Skeletal muscle satellite cell (primary cell): ENCODE measurements at regions not wholly inside any gene's neighbourhood (a gene's known extent, or its start where the extent isn't known, plus 50 kb on each side); places are given as distances from the start of the nearest gene placed in this dataset.
"Not testable (repeated sequence)": the region's sequence is repeated elsewhere in the genome, so short reads cannot be mapped to it uniquely, and the experiment has no call there.

Source experiments
- H3K27me3 ChIP-seq: 2 replicates; pipeline ENCODE4 v1.7.0; 2013; ENCODE audit warnings: low read length; ENCODE audit not compliant: control insufficient read depth, insufficient read depth
- H3K36me3 ChIP-seq: 2 replicates; pipeline ENCODE4 v1.7.0; 2013; ENCODE audit warnings: mild to moderate bottlenecking, control low read depth, low read length; ENCODE audit not compliant: insufficient read depth
- H3K4me1 ChIP-seq: 2 replicates; pipeline ENCODE4 v1.7.0; 2013; ENCODE audit warnings: low read length; ENCODE audit not compliant: control insufficient read depth, insufficient read depth
- H3K4me2 ChIP-seq: 2 replicates; pipeline ENCODE4 v1.7.0; 2013; ENCODE audit warnings: mild to moderate bottlenecking, low read length
- H3K4me3 ChIP-seq: 2 replicates; pipeline ENCODE4 v1.7.0; 2013; ENCODE audit warnings: low read length
- H3K9ac ChIP-seq: 2 replicates; pipeline ENCODE4 v1.7.0; 2013; ENCODE audit warnings: mild to moderate bottlenecking, low read depth, low read length, moderate library complexity
- H3K9me3 ChIP-seq: replicated peaks from 2 replicates; pipeline ENCODE4 v1.7.0; 2013; ENCODE audit warnings: mild to moderate bottlenecking, control low read depth, low read length

DNA sequence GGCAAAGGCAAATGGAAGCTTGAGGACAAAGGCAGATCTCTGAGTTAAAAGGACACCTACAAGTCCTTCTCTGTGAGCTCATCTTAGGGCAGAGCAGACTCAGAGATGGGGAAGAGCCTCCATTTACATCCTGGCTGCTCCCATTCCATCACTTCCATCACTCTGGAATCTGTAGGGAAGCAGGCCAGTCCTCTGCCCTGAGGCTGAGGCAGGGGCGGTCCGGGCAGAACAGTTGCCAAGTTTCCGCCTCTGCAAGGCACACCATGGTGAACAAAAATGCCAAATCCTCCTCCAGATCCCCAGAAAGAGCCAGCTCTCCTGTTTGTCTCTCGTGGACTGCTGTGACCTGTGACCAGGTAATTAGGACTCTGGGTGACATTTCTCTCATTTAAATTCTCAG is 209.6 kb upstream of the SSTR4 start:
- H3K36me3 ChIP-seq = no peaks in the 10 kb centered on the region
- no peak overlapping the region for H3K4me3 ChIP-seq
- H3K4me2 ChIP-seq = no peak overlapping the region
- no peaks in the 10 kb centered on the region for H3K9me3 ChIP-seq
- H3K4me1 ChIP-seq = no peaks in the 10 kb centered on the region
- no peak overlapping the region for H3K9ac ChIP-seq
- H3K27me3 ChIP-seq = no peaks in the 10 kb centered on the region

DNA sequence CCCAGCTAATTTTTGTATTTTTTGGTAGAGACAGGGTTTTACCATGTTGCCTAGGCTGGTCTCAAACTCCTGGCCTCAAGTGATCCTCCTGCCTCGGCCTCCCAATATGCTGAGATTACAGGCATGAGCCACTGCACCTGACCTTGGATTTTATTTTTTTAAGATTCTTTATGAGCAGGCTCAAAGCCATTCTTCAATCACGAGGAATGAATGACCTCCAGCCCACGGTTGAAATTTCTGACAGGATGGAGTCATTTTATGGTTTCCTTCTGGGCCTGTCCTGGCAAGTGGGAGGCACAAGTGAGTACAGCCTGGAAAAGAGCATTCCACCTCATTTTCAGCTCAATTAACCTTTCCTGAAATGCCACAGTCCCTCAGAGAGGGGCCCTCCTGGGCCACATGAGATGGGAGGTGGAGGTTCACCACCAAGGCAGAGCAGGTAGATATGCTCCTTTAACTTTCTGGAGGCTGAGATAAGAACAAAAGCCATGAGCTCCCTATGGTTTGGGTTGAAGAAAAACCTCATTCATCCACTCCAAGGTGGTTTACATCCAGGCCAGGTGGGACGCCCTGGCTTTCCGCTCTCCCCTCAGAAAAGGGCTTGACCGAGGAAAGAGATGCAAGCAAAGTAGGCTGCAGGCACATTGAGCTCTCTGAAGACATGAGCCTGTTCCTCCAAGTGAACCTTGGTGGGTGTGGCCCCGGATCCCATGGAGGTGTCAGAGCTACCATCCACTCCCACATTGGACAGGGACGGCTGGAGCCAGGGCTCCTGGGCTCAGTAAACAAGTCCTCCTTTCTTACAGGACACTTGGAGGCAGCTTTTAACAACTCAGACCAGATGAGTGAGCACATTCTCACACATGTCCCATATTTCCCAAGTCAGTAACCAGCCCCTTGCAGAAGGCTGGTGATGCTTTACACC is 208.5 kb upstream of the SSTR4 start:
- Histone ChIP-seq H3K27me3 (no peaks in the 10 kb centered on the region), H3K36me3 (no peaks in the 10 kb centered on the region), H3K9me3 (no peaks in the 10 kb centered on the region), H3K4me1 (no peaks in the 10 kb centered on the region), H3K4me2 (no peak overlapping the region), H3K4me3 (no peak overlapping the region), H3K9ac (no peak overlapping the region)

DNA sequence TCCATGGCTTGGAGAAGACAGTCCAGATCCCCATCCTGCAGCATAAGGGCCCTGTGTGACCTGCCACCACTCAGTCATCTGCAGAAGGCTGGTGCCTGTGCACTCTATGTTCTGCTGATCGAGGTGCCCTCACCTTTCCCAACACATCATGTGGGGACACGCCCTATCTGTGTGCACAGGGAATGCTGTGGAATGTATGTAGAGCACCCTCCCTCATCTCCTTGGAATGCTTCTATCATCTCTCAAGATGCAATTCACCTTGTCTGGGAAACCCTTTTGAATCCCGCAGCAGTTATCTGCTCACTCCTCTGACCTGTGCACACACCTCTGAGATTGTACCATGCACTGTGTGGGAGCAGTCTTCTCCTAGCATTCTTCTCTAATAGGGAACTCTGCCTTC is 207.2 kb upstream of the SSTR4 start:
- Histone ChIP-seq H3K36me3 (no peaks in the 10 kb centered on the region), H3K9ac (no peak overlapping the region), H3K4me1 (no peaks in the 10 kb centered on the region), H3K27me3 (peaks cover 4% of the 10 kb centered on the region), H3K4me2 (no peak overlapping the region), H3K4me3 (no peak overlapping the region), H3K9me3 (no peaks in the 10 kb centered on the region)

DNA sequence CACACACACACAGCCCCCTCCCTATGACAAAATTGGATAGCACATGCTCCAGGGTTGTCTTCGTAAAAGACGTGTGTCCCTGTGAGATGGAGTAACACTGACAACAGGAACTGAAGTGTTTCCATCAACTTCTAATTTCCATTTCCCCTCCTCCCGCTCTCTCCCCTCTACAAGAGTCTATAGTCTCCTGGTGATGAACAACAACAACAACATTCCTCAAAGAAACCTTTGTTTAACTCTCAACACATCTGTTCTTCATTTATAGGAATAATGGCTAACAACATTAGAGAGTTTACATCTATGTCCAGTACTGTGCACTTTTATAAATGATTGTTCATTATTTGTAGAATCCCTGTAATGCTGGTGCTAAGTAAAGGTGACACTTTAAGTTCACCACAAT is 205.8 kb upstream of the SSTR4 start:
- Histone ChIP-seq H3K4me3 (no peak overlapping the region), H3K9ac (no peak overlapping the region), H3K36me3 (no peaks in the 10 kb centered on the region), H3K4me2 (no peak overlapping the region), H3K4me1 (no peaks in the 10 kb centered on the region), H3K27me3 (peaks cover 4% of the 10 kb centered on the region), H3K9me3 (no peaks in the 10 kb centered on the region)

DNA sequence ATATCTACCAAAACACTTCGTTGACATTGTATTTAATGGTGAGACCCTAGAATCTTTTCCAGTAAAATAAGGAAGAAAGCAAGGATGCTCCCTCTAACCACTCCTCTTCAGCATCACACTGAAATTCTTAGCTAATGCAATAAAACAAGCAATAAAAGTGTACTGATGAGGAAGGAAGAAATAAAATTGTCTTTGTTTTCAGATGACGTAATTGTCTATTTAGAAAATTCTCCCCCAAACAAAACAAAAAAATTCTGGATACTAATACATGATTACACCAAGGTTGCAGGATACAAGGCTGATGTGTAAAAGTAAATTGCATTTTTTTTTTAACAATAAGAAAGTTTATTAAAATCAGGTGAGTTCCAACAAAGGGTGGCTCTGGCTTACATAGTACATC is 205.0 kb upstream of the SSTR4 start:
- H3K4me3 ChIP-seq = no peak overlapping the region
- no peaks in the 10 kb centered on the region for H3K9me3 ChIP-seq
- H3K36me3 ChIP-seq = no peaks in the 10 kb centered on the region
- H3K4me1 ChIP-seq = no peaks in the 10 kb centered on the region
- no peak overlapping the region for H3K9ac ChIP-seq
- H3K4me2 ChIP-seq = no peak overlapping the region
- peaks cover 4% of the 10 kb centered on the region for H3K27me3 ChIP-seq

DNA sequence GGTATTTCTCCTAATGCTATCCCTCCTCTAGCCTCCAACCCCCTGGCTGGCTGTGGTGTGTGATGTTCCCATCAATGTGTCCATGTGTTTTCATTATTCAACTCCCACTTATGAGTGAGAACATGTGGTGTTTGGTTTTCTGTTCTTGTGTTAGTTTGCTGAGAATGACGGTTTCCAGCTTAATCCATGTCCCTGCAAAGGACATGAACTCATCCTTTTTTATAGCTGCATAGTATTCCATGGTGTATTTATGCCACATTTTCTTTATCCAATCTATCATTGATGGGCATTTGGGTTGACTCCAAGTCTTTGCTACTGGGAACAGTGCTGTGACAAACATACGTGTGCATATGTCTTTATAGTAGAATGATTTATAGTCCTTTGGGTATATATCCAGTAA is 204.4 kb upstream of the SSTR4 start:
- H3K4me2 ChIP-seq, H3K4me3 ChIP-seq, H3K9me3 ChIP-seq, H3K9ac ChIP-seq, H3K36me3 ChIP-seq, H3K27me3 ChIP-seq, H3K4me1 ChIP-seq: not testable (repeated sequence)

DNA sequence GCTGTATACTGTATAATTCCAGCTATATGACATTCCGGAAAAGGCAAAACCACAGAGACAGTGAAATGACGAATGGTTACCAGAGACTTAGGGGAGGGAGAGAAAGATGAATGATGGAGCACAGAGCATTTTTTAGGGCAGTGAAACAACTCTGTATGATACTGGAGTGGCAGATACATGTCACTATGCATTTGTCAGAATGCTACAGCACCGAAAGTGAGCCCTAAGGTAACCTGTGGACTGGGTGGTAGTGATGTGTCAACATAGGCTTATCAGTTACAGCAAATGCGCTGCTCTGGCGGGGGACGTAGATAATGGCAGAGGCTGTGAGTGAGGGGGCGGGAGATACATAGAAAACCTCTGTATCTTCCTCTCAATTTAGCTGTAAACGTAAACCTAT is 201.3 kb upstream of the SSTR4 start:
- no peak overlapping the region for H3K4me3 ChIP-seq
- no peak overlapping the region for H3K4me2 ChIP-seq
- H3K4me1 ChIP-seq = no peaks in the 10 kb centered on the region
- no peaks in the 10 kb centered on the region for H3K36me3 ChIP-seq
- H3K9ac ChIP-seq = no peak overlapping the region
- peaks cover 4% of the 10 kb centered on the region for H3K27me3 ChIP-seq
- no peaks in the 10 kb centered on the region for H3K9me3 ChIP-seq

DNA sequence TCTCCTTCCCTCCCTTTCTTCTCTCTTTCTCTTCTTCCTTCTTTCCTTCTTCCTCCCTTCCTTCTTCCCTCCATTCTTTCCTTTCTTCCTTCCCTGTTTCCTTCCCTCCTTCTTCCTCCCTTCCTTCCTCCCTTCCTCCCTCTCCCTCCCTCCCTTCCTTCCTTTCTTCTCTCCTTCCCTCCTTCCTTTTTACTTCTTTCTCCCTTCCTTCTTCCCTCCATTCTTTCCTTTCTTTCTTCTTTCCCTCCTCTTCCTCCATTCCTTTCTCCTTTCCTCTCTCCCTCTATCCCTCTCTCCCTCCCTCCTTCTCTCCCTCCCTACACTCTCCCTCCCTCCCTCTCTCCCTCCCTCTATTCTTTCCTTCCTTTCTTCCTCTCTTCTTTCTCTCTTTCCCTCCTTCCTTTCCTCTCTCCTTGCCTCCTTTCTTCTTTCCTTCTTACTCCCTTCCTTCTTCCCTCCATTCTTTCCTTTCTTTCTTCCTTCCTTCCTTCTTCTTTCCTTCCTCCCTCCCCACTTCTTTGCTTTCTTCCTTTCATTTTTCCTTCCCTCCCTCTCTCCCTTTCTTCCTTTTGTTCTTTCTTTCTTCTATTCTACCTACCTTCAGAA is 200.4 kb upstream of the SSTR4 start:
- Histone ChIP-seq H3K4me3 (no peak overlapping the region), H3K9ac (no peak overlapping the region), H3K36me3 (no peaks in the 10 kb centered on the region), H3K9me3 (no peaks in the 10 kb centered on the region), H3K27me3 (peaks cover 4% of the 10 kb centered on the region), H3K4me2 (no peak overlapping the region), H3K4me1 (no peaks in the 10 kb centered on the region)

DNA sequence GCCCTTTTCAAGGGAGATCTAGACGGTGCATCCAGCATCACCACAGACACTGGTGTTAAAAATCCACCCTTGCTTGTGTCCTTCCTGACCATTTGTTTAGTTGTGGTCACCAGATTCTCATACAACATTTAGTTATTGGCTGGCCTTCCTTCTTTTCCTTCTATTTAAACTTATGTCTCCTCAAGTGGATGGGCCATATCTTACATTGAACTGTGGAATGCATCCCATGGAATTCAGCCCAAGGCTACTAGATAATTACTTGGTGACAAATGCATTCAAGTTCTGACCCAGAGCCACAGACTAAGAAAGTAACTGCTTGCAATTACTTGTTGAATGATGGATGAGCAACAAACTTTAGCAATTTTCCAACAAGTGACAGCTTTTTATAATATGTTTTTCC is 198.9 kb upstream of the SSTR4 start:
- Histone ChIP-seq H3K4me3 (no peak overlapping the region), H3K9me3 (no peaks in the 10 kb centered on the region), H3K4me2 (no peak overlapping the region), H3K4me1 (no peaks in the 10 kb centered on the region), H3K9ac (no peak overlapping the region), H3K36me3 (no peaks in the 10 kb centered on the region), H3K27me3 (peaks cover 6% of the 10 kb centered on the region)

DNA sequence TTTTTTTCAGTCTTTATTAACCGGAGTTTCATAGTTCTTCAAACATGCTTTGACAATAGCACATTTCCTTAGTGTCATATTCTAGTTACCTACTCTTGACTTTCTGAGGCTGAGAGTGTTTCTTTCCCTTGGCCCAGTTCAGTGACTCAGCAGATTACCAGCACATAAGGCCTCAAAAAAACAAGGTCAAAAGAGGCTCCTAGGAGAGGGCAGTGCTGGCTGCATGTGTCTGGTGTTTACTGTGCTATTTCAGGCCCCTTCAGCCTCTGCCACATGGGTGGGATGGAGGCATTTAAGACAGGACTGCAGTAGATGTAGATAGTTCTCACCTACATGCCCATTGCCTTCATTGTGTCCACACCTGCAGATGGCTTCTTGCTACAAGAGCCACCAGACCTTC is 198.2 kb upstream of the SSTR4 start:
- Histone ChIP-seq H3K36me3 (no peaks in the 10 kb centered on the region), H3K9me3 (no peaks in the 10 kb centered on the region), H3K9ac (no peak overlapping the region), H3K27me3 (peaks cover 6% of the 10 kb centered on the region), H3K4me3 (no peak overlapping the region), H3K4me1 (no peaks in the 10 kb centered on the region), H3K4me2 (no peak overlapping the region)

DNA sequence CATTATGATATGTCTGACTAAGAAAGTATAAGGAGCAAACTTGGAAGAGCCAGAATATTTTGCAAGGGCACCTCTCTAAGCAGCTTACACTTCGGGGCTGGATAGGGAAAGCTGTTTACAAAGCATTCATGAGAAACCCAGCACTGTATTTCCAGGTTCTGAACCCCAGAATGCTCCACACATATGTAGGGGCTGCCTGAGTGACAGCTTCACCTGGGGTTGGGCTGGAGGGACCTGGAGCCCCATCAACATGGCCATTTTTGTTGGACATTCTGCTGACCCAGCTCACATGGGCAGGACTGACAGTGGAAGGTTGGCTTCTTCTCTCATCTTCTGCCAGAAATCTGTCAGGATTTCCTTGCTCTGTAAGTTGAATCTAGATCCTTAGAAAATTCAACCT is 197.1 kb upstream of the SSTR4 start:
- Histone ChIP-seq H3K4me3 (no peak overlapping the region), H3K4me1 (no peaks in the 10 kb centered on the region), H3K4me2 (no peak overlapping the region), H3K9ac (no peak overlapping the region), H3K27me3 (peaks cover 6% of the 10 kb centered on the region), H3K36me3 (no peaks in the 10 kb centered on the region), H3K9me3 (no peaks in the 10 kb centered on the region)

DNA sequence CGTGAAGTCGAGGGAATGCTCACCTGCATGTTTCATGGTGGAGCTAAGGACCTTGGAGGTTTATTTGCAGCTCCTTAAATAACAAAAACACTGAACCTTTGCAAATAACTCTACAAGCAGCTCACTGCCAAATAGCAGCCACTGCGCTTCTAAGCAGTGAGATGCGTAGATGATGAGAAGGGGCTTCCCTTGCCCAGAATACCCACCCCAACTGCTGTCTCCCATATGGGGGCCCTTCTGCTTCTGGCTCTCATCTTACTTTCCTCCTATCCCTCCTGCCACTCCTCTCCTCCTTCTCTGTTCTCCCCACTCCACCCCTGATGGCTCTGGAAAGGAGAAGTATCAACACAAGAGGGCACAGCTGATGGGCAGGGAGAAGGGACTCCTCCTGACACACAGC is 193.3 kb upstream of the SSTR4 start:
- H3K27me3 ChIP-seq = peaks cover 10% of the 10 kb centered on the region
- no peaks in the 10 kb centered on the region for H3K36me3 ChIP-seq
- H3K9ac ChIP-seq = no peak overlapping the region
- no peak overlapping the region for H3K4me3 ChIP-seq
- no peaks in the 10 kb centered on the region for H3K9me3 ChIP-seq
- no peaks in the 10 kb centered on the region for H3K4me1 ChIP-seq
- no peak overlapping the region for H3K4me2 ChIP-seq
